ENCODE measurements at regions not wholly inside any gene's neighbourhood (a gene's known extent, or its start where the extent isn't known, plus 50 kb on each side); places are given as distances from the start of the nearest gene placed in this dataset.

DNA sequence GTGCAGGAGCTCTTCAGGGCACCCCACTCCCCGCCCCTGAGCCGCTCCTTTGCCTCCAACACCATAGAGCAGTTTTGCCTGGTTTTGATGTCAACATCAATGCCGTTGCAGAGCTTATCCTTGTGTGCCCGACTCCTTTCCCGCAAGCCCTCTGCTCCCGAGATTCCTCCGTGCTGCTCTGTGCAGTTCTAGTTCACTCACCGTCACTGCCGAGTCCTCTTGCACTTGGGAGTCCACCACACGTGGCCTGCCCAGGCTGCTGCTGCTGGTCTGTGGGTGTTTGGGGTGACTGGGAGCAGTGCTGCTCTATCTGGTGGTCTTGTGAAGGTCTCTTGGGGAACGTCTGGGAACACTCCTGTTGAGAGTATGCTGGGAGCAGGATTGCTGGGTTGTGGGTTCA is 63.8 kb upstream of the ANO1 start:
- H3K36me3 Mint-ChIP-seq (ENCODE audit: low read depth): no peaks in the 10 kb centered on the region
- H3K27me3 Mint-ChIP-seq (ENCODE audit: insufficient read depth): peaks cover 4% of the 10 kb centered on the region
- no peaks in the 10 kb centered on the region for H3K9me3 Mint-ChIP-seq
- H3K4me1 Mint-ChIP-seq: no peaks in the 10 kb centered on the region
- Histone ChIP-seq H3K4me1 (ENCODE audit: control insufficient read depth, insufficient read depth, low read length) (no peaks in the 10 kb centered on the region), H3K36me3 (ENCODE audit: control insufficient read depth, insufficient read depth, low read length) (no peaks in the 10 kb centered on the region), H3K27me3 (ENCODE audit: control insufficient read depth, insufficient read depth, low read length, poor library complexity, severe bottlenecking) (peaks cover 6% of the 10 kb centered on the region), H3K9ac (ENCODE audit: extremely low read depth, low read length, poor library complexity, severe bottlenecking) (no peak overlapping the region), H3K4me3 (ENCODE audit: low read length) (no peak overlapping the region), H3K9me3 (ENCODE audit: control insufficient read depth, low read length) (no peaks in the 10 kb centered on the region), H3K27ac (ENCODE audit: low read depth, low read length) (no peak overlapping the region)
- TF ChIP-seq, protein P1, sequence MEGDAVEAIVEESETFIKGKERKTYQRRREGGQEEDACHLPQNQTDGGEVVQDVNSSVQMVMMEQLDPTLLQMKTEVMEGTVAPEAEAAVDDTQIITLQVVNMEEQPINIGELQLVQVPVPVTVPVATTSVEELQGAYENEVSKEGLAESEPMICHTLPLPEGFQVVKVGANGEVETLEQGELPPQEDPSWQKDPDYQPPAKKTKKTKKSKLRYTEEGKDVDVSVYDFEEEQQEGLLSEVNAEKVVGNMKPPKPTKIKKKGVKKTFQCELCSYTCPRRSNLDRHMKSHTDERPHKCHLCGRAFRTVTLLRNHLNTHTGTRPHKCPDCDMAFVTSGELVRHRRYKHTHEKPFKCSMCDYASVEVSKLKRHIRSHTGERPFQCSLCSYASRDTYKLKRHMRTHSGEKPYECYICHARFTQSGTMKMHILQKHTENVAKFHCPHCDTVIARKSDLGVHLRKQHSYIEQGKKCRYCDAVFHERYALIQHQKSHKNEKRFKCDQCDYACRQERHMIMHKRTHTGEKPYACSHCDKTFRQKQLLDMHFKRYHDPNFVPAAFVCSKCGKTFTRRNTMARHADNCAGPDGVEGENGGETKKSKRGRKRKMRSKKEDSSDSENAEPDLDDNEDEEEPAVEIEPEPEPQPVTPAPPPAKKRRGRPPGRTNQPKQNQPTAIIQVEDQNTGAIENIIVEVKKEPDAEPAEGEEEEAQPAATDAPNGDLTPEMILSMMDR (conservative IDR thresholded peaks at IDR 0.05): no peak
- 93 to 95% methylated on average over 3 to 11 of the region's 11 CpGs for WGBS, 2 experiments (ENCODE audit: insufficient coverage in 1 of 2, insufficient read length in 1 of 2)
- no peak overlapping the region for H3K27ac Mint-ChIP-seq
- no peak for DNase-seq
- H3K4me3 Mint-ChIP-seq: no peak overlapping the region

DNA sequence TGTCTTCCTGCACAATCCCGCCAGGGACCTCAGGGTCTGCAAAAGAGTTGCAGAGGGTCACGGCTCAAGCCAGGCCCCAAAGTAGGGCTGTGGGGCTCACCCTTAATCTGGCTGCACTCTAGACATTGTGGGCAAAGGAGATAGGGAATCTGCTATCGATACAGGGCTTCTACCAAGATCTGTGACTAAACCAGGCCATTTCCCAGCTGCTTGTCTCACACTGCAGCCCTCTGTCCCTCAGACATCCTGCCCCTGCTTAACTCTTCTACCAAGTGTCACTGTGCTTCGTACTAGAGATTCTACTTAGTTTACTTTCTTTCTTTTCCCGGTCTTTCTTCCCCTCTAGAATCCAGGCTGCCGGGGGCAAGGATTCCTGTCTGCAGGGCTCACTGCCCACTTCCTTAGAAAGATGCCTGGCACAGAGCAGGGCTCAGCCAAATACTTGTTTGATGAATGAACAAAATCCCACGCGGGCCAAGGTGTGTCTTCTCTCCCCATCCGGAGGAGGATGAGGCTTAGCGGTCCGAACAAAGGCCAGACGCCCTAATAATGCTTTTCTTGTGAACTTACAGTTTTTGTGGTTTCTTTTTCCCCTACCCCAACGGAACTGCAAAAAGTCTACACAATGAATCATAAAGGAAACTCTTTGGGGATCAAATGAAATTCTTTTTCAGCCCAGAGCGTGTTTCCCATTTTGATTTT is 61.3 kb upstream of the ANO1 start:
- no peak overlapping the region for H3K27ac ChIP-seq (ENCODE audit: low read depth, low read length)
- no peak for DNase-seq
- no peak overlapping the region for H3K9ac ChIP-seq (ENCODE audit: extremely low read depth, low read length, poor library complexity, severe bottlenecking)
- H3K9me3 ChIP-seq (ENCODE audit: control insufficient read depth, low read length): no peaks in the 10 kb centered on the region
- H3K4me3 ChIP-seq (ENCODE audit: low read length): no peak overlapping the region
- H3K36me3 ChIP-seq (ENCODE audit: control insufficient read depth, insufficient read depth, low read length): no peaks in the 10 kb centered on the region
- TF ChIP-seq, protein P1 (conservative IDR thresholded peaks at IDR 0.05): no peak
- no peak overlapping the region for H3K27ac Mint-ChIP-seq
- no peaks in the 10 kb centered on the region for H3K4me1 ChIP-seq (ENCODE audit: control insufficient read depth, insufficient read depth, low read length)
- no peaks in the 10 kb centered on the region for H3K9me3 Mint-ChIP-seq
- no peaks in the 10 kb centered on the region for H3K4me1 Mint-ChIP-seq
- H3K4me3 Mint-ChIP-seq: no peak overlapping the region
- WGBS, 2 experiments (ENCODE audit: insufficient coverage in 1 of 2, insufficient read length in 1 of 2): 86 to 88% methylated on average over 9 to 14 of the region's 14 CpGs
- no peaks in the 10 kb centered on the region for H3K36me3 Mint-ChIP-seq (ENCODE audit: low read depth)
- H3K27me3 Mint-ChIP-seq (ENCODE audit: insufficient read depth): peaks cover 2% of the 10 kb centered on the region
- no peaks in the 10 kb centered on the region for H3K27me3 ChIP-seq (ENCODE audit: control insufficient read depth, insufficient read depth, low read length, poor library complexity, severe bottlenecking)

DNA sequence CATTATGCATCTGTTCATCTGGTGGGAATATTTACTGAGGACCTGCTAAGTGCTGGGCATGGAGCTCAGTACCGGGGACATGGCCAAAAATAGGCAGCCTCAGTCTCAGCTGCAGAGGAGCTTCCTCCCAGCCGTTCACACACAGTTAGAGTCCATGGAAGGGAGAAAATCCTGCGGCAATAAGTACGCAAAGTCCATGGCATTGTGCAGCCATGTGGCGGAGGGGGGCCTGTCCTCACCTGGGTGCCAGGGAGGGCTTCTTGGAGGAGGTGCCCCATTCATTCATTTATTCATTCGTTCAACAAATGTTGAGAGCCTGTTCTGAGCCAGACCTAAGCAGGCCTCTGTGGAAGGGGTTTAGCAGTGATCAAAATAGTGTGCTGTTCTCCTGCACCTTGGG is 59.3 kb upstream of the ANO1 start:
- Histone ChIP-seq H3K36me3 (ENCODE audit: control insufficient read depth, insufficient read depth, low read length) (no peaks in the 10 kb centered on the region), H3K27me3 (ENCODE audit: control insufficient read depth, insufficient read depth, low read length, poor library complexity, severe bottlenecking) (no peaks in the 10 kb centered on the region), H3K9me3 (ENCODE audit: control insufficient read depth, low read length) (no peaks in the 10 kb centered on the region), H3K27ac (ENCODE audit: low read depth, low read length) (no peak overlapping the region), H3K4me3 (ENCODE audit: low read length) (no peak overlapping the region), H3K9ac (ENCODE audit: extremely low read depth, low read length, poor library complexity, severe bottlenecking) (no peak overlapping the region), H3K4me1 (ENCODE audit: control insufficient read depth, insufficient read depth, low read length) (no peaks in the 10 kb centered on the region)
- H3K9me3 Mint-ChIP-seq: no peaks in the 10 kb centered on the region
- no peaks in the 10 kb centered on the region for H3K4me1 Mint-ChIP-seq
- no peaks in the 10 kb centered on the region for H3K36me3 Mint-ChIP-seq (ENCODE audit: low read depth)
- H3K27ac Mint-ChIP-seq: no peak overlapping the region
- no peak overlapping the region for H3K4me3 Mint-ChIP-seq
- peaks cover 8% of the 10 kb centered on the region for H3K27me3 Mint-ChIP-seq (ENCODE audit: insufficient read depth)
- no peak for DNase-seq
- WGBS, 2 experiments (ENCODE audit: insufficient coverage in 1 of 2, insufficient read length in 1 of 2): 93 to 94% methylated on average over 5 to 6 of the region's 6 CpGs
- TF ChIP-seq, protein P1 (conservative IDR thresholded peaks at IDR 0.05): no peak

Data from endodermal cell (in vitro differentiated cells).